GM19240 (cell line): ENCODE measurements at regions not wholly inside any gene's neighbourhood (a gene's known extent, or its start where the extent isn't known, plus 50 kb on each side); places are given as distances from the start of the nearest gene placed in this dataset.

ENCODE experiments used
- DNase-seq: peaks from one replicate; pipeline ENCODE4 v3.0.0; 2011; ENCODE audit warnings: low spot score; ENCODE audit not compliant: insufficient read length

- DNase-seq, result no peak
Observed at GRCh38 chr10:117427356-117427755, 52.1 kb upstream of the PDZD8 start.

- DNase-seq, result no peak
Observed at GRCh38 chr10:117425974-117426566, 50.8 kb upstream of the PDZD8 start.

- DNase-seq, result no peak
Observed at GRCh38 chr10:117424883-117425649, 49.8 kb upstream of the PDZD8 start.
